SH-SY5Y (cell line): ENCODE measurements at regions not wholly inside any gene's neighbourhood (a gene's known extent, or its start where the extent isn't known, plus 50 kb on each side); places are given as distances from the start of the nearest gene placed in this dataset.

Experiments
- GATA2 ChIP-seq: IDR thresholded peaks from 2 replicates; pipeline ENCODE4 v1.6.1; 2011; ENCODE audit warnings: mild to moderate bottlenecking, low read depth, low read length
- GATA3 ChIP-seq: IDR thresholded peaks from 2 replicates; pipeline ENCODE4 v1.6.1; 2011; ENCODE audit warnings: low read depth, mild to moderate bottlenecking, low read length, moderate library complexity

GRCh38 chr6:134529305-134529704 lies 211.4 kb upstream of the SGK1 start:
- no peak for TF ChIP-seq GATA2
- TF ChIP-seq GATA3 = no peak
